ENCODE measurements at regions not wholly inside any gene's neighbourhood (a gene's known extent, or its start where the extent isn't known, plus 50 kb on each side); places are given as distances from the start of the nearest gene placed in this dataset.

GRCh38 chr9:87236546-87236945 lies 261.1 kb upstream of the DAPK1 start:
- ATAC-seq: no peak
- DNase-seq (ENCODE audit: low spot score): no peak

DNA sequence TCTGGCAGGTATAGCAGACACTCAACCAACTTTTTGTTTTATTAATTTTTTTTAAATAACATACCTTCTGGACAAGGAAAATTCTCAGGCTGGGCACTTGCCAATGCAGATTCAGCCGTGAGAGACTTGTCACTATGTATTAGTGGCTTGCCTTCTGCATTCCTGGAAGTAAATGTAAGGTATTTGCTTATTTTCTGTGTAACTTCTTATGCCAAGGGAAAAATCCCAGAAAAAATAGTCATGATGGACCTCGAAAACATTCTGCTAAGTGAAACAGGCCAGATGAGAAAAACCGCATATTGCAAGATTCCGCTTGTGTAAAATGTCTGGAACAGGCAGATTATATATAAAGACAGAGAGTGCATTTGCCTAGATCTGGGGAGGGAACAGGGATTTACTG lies 260.3 kb upstream of the DAPK1 start:
- DNase-seq (ENCODE audit: low spot score): no peak
- no peak for ATAC-seq

DNA sequence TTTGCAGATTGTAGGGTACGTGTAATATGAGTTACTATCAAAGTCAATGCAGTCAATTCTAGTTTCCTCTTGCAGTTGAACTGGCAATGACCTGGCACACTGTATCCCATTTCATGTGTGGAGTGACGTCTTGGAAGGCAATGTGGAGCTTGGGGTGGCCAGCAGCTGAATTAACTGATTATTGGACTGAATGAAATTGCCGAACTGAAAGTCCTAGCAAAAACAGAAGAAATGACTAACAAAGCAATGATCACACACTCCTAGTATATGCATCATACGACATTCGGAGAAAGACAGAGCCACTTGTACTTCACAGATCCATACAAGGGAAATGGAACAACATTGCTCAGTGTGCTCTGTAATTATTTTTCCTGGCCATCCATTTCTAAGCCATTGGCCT lies 259.1 kb upstream of the DAPK1 start:
- no peak for ATAC-seq
- DNase-seq (ENCODE audit: low spot score): no peak

DNA sequence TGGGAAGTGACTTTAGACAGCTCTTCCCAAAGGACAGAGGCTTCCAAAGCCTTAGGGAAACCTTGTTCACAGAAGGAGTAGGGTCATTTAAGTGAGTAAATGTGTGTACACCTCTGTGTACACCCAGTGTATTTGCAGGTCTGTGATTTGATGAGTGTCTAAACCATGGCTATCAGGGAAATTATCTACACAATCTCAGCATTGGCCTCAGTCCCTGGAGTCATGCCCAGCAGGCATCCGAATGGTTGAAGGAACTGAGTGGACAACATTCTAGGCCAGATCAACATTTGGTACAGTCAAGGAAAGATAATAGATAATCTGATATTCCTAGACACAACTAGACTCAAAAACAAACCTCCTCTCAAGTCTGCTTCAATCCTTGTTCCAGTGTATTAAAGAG lies 258.4 kb upstream of the DAPK1 start:
- ATAC-seq (no peak), DNase-seq (ENCODE audit: low spot score) (no peak)

DNA sequence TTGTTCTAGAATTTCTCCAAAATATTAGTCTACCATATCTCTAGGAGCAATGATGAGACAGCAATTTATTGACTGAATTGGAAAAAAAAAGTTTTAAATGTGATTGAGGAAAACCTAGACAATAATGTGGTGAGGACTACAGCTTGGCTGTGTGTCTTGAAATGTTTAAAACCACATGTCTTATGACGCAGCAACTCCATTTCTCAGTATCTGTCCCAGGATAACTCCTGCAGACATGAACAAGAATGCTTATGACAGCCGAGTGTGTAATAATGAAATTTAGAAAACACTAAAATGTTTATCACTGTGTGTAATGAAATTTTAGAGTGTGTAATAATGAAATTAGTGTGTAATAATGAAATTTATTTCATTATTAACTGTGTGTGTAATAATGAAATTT lies 254.1 kb upstream of the DAPK1 start:
- ATAC-seq (no peak), DNase-seq (ENCODE audit: low spot score) (no peak)

DNA sequence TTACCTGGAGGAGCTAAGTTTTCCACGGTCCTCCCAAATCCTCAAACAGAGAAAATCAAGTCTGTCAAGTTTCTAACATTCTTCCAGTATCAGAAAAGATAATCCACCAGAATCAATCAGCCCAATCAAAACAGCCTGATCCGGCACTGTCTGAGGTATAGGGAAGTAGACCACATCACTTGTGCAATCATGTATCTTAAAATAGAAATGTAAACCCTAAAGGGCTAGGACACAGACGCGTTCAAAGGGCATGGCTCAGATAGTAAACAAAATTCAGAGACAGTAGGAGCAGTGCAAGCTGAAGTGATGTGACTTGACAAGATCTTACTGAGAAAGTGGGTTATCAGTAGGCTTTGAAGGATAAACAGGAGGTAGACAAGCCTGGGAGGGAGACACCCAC lies 252.4 kb upstream of the DAPK1 start:
- ATAC-seq (peak; percentile 62), DNase-seq (ENCODE audit: low spot score) (no peak)

DNA sequence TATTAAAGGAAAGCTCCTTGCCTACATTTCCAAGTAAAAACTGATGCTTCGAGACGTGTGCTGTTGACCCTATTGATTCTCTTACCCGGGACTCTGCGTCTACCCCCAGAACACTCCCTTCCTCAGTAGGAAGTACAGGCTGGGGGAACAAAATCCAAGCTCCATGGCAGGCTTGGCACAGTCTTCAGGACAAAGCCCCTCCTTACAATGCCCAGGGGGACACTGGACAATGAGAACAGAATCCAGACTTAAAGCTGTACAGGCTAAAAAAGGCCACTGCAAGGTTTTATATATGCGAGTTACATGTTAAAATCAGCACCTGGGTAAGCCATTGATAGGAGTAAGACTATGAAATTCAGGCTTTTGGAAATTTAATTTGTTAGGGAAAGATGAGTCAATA lies 250.6 kb upstream of the DAPK1 start:
- DNase-seq (ENCODE audit: low spot score): no peak
- no peak for ATAC-seq

DNA sequence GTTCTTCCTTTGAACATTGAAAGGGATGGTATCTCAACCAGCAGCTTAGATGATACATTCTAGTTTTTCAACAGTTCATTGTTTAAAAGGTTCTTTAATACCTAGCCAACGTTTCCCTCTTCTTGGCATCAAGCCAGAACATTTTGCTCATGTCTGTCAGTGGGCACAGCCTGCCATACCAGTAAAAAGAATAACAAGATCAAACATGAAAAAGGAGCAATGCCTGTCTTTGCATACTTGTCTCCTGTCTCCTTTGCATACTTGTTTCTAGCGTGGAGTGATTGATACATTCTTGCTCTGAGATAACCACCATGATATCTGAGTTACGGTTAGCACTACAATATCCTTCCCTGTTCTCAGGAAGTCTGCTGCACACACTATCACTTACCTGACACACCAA lies 248.6 kb upstream of the DAPK1 start:
- DNase-seq (ENCODE audit: low spot score) (no peak), ATAC-seq (no peak)

DNA sequence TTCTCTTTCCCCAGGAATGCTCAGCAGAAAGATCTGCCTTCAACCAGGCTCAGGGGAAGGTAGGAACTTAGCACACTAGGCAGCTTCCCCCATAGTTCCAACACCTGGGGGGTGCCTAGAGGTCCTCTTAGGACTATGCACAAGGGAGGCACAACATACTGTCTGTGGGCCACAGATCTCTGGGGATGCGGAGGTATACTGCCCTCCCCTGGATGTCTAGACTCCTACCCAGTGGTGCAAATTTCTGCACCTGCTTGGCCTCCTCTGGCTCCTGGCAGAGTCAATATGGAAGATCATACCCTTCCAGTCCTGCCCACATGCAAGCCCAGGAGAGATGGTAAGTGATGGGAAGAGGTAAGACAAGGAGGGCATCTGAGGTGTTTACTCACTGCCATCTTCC lies 247.5 kb upstream of the DAPK1 start:
- DNase-seq (ENCODE audit: low spot score): no peak
- peak; percentile 24 for ATAC-seq

DNA sequence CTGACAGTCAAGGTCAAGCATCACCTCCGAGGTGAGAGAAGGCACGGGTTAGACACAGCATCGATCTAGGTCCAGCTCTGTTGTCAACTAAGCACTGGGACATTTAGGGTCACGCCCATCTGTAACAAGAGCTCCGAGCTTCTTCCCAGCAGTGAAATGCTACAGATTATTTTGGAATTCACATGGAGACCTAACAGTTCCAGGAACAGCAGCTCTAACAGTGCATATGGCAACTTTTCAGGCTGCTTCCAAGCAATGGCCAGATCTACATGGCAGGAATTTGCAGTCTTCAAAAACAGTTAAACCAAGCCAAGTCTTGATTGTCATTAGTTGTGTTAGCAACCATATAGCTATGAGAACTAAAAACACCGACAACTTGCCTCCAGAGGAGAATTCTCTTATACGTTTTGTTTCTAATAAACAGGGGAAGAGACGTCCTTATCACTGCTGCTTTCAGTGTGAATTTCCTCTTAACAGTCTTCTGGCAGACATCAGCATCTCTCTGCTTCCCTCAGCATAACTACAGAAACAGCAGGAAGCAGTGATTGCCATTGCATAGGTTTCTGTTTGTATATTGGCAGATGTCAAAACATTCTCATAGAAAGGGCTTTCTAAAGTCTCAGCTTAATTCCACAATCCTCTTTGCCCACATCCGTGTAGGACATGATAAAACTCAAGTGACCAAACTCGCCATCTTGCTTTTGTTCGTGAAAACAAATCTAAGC lies 242.1 kb upstream of the DAPK1 start:
- DNase-seq (ENCODE audit: low spot score) (no peak), ATAC-seq (no peak)

- DNase-seq (ENCODE audit: low spot score) (no peak), ATAC-seq (peak; percentile 39)
These were observed 240.7 kb upstream of the DAPK1 start for GRCh38 chr9:87256973-87257372.

GRCh38 chr9:87259543-87260518 lies 237.8 kb upstream of the DAPK1 start:
- ATAC-seq (no peak), DNase-seq (ENCODE audit: low spot score) (no peak)

DNA sequence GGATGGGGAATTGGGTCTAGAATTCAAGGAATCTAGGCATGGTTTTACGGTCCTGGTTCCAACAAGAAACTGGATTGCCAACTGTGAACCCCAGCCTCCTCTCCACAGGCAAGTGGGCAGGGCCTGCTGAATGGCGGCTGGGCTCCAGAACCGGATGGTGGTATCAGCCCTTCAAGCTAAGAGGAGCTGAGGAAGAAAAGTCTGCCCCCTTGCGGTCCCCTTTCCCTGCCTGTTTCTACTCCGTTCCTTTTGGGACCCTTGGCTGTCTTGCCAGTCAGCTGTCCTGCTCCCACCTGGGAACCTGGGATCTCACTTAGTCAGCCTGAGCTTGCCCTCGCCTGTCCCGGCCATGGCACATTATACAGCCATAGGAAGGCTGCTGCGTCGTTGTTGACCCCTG lies 234.4 kb upstream of the DAPK1 start:
- no peak for ATAC-seq
- no peak for DNase-seq (ENCODE audit: low spot score)

DNA sequence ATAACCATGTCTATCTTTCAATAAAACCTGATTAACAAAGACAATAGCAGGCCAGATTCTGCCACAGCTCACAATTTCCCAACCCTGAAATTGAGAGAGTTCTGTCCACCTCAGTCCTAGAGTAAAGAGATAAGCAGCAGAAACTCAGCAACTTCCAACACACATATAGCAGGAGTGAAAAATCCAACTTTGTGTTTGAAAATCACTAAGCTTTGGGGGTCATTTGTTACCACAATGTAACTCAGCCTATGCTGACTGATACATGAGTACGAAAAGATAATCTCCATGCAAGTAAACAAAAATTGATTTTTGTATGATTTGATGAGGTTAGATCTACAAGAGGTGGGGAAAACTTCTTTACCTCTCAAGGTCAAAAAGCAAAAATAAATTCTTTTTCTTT lies 231.0 kb upstream of the DAPK1 start:
- DNase-seq (ENCODE audit: low spot score) (no peak), ATAC-seq (no peak)

- no peak for ATAC-seq
- no peak for DNase-seq (ENCODE audit: low spot score)
These were observed 230.2 kb upstream of the DAPK1 start for GRCh38 chr9:87267251-87268070.

DNA sequence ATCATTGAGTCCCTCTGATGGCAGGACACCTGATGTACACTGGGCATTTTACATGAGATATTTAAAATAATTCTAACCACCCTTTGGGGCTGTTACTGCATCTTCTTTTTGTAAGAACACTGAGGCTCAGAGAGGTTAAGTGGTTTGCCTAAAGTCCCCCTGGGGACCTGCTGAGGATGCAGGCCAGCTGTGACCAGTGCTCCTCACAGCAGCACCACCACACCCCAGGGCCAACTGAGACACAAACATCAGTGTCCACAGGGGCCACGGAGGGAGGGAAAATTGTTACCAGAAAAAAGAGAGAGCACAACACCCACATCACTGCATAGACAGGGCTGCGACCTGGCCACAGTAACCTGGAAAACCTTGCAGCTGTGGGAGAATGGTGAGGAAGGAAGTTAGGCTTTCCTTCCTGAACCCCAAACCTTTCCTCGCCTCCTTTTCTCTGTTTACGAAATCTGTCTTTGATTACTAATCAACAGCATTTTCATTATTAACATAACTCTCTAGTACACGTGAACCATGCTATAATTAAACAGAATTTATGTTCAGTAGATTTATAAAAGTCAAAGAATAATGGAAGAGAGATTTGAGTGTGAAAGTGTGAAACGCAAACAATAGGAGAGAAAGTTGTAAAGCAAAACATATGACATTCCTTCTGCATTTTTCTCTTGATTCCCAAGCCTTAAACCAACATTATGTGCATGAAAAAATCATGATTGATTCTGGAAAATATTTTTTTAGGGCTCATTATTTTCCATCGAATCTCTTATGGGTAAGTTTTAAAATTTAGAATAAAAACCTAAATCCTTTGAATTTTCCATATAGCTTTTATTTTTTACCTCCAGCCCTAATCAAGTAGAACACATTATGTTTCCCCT lies 228.1 kb upstream of the DAPK1 start:
- ATAC-seq (no peak), DNase-seq (ENCODE audit: low spot score) (no peak)

DNA sequence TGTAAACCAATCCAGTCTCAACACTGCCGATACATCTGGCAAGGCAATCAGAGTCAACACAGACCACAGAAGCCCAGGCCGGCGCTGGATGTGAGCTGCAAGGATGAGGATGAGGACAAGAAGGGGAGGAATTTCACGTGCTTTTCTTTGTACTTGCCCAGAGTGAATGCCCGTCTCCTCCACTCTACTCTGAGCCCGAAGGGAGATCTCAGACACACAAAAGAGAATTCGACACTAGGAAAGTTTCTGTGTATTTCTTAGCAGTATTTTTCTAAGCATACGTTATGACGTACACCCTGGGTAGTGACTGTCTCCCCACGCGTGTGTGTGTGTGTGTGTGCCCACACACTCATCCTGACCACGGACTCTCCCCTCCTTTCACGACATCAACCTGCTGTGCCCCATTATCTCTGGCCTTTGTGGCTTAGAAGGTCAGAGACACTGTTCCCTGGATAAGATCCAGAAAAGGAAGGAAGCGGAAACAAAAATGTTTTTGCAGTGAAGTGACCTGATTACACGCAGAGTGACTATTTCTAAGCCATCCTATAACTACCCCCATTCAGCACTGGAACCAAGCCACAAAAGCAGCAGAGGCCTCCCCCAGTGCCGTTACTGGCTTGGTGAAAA lies 227.3 kb upstream of the DAPK1 start:
- no peak for DNase-seq (ENCODE audit: low spot score)
- ATAC-seq: peak; percentile 61

GRCh38 chr9:87270848-87271234 lies 226.8 kb upstream of the DAPK1 start:
- no peak for ATAC-seq
- DNase-seq (ENCODE audit: low spot score): no peak

DNA sequence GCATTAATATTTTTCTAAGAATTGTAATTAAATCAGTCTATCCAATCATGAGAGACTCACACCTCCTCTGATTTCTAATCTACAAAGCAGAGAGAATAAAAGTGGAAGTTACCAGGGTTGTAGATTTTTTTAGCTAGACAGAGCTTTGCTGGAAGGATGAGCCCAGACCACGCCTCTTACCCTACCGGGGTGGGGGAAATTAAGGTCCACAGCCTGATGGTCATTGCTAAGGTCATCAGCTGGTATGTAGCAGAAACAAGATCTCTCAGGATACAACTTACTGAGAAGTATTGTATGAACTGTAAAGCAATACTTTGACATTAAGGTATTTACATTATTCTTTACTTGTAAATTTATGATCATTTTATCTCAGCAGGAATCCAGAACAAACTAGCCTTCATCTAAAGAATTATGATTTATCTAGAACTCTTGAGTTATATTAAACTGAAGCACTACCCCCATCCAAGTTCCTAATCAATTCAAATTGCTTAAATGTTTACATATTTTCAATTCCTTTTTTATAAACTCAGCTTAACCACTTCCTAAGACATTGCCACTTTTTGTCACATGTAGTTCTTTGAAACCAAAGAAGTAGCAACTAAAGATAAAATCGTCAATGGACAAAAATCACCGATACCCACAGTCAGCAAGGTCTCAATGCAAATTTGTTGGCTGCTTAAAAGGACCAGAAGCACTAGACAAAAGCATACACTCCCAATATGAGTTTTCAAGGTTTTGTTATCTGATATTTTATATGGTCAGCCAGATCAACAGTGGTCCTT lies 225.8 kb upstream of the DAPK1 start:
- DNase-seq (ENCODE audit: low spot score) (no peak), ATAC-seq (no peak)

Measured in left lobe of liver (tissue), 2 donors.